Keratinocyte (primary cell): ENCODE measurements at regions not wholly inside any gene's neighbourhood (a gene's known extent, or its start where the extent isn't known, plus 50 kb on each side); places are given as distances from the start of the nearest gene placed in this dataset.

Experiments
- CTCF ChIP-seq, 3 experiments: IDR thresholded peaks in 1 of 3; conservative IDR thresholded peaks in 1 of 3; optimal IDR thresholded peaks in 1 of 3; 2 replicates in 2 of 3; 3 replicates in 1 of 3; pipeline versions ENCODE3 to v1.5.1; 2011; ENCODE audit warnings: low read length in 3 of 3, mild to moderate bottlenecking in 3 of 3, moderate library complexity in 2 of 3, control low read depth in 1 of 3, inconsistent platforms in 1 of 3; ENCODE audit not compliant: insufficient read depth in 2 of 3; ENCODE audit errors: extremely low read depth in 1 of 3
- EZH2 ChIP-seq: IDR thresholded peaks from one replicate; pipeline ENCODE4 v1.6.1; 2012; ENCODE audit warnings: inconsistent platforms, mild to moderate bottlenecking, low read length, moderate library complexity

DNA sequence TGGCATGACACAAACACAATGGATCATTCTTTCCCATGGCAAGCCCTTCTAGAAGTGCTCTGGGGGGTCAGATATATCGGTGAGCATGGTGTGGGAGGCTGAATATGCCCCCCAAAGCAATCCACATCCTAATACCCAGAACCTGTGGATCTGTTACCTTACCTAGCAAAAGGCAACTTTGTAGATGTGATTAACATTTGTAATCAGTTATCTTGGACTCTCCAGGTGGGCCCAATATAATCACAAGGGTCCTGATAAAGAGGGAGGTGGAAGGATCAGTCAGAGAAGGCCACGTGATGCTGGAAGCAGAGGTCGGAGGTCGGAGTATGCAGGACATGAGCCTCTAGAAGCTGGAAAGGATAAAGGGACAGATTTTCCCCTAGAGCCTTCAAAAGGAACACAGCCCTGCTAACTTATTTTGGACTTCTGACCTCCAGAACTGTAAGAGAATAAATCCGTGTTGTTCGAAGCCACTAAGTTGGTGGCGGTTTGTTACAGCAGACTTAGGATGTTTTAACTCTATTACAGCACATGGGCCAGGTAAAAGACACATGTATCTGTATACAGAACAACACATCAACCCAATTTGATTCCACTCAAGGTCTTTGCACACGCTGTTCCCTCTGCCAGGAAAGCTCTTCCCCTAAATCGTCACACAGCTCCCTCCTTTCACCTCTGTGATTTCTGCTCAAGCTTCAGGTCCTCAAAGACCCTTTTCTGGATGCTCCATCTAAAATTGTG is 115.3 kb downstream of the NOG start:
- no peak for TF ChIP-seq EZH2
- no peak for TF ChIP-seq CTCF (optimal IDR thresholded peaks at IDR 0.05 in 1 of 3, IDR thresholded peaks at IDR 0.05 in 1 of 3, conservative IDR thresholded peaks at IDR 0.05 in 1 of 3; ENCODE audit: extremely low read depth in 1 of 3, insufficient read depth in 2 of 3, low read length in 3 of 3)
